ENCODE measurements at regions not wholly inside any gene's neighbourhood (a gene's known extent, or its start where the extent isn't known, plus 50 kb on each side); places are given as distances from the start of the nearest gene placed in this dataset.

DNA sequence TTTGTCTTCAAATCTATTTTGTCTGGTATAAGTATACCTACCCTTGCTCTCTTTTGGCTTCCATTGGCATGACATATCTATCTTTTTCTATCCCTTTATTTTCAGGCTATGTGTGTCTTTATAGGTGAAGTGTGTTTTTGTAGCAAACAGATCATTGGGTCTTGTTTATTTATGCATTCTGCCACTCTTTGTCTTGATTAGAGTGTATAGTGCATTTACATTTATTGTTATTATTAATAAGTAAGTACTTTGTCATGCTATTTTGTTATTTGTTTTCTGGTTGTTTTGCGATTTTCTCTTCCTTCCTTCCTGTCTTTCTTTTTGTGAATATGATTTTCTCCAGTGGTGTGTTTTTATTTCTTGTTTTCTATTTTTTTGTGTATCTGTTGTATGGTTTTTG, 188.6 kb downstream of the GLUD2 start:
- TF ChIP-seq NFIC (IDR thresholded peaks at IDR 0.05) (no peak), TCF12 (IDR thresholded peaks at IDR 0.05; ENCODE audit: low read depth) (no peak), FOXM1 (IDR thresholded peaks at IDR 0.05; ENCODE audit: borderline replicate concordance, low read depth) (no peak), CREB1 (IDR thresholded peaks at IDR 0.05; ENCODE audit: low read depth) (no peak), ZBTB7A (IDR thresholded peaks at IDR 0.05; ENCODE audit: low read depth) (no peak), EGR1 (IDR thresholded peaks at IDR 0.05) (no peak), EP300 (IDR thresholded peaks at IDR 0.05; ENCODE audit: borderline replicate concordance) (no peak)
- TF ChIP-seq, protein P1, sequence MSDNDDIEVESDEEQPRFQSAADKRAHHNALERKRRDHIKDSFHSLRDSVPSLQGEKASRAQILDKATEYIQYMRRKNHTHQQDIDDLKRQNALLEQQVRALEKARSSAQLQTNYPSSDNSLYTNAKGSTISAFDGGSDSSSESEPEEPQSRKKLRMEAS (IDR thresholded peaks at IDR 0.05): no peak
- TF ChIP-seq, protein P2, sequence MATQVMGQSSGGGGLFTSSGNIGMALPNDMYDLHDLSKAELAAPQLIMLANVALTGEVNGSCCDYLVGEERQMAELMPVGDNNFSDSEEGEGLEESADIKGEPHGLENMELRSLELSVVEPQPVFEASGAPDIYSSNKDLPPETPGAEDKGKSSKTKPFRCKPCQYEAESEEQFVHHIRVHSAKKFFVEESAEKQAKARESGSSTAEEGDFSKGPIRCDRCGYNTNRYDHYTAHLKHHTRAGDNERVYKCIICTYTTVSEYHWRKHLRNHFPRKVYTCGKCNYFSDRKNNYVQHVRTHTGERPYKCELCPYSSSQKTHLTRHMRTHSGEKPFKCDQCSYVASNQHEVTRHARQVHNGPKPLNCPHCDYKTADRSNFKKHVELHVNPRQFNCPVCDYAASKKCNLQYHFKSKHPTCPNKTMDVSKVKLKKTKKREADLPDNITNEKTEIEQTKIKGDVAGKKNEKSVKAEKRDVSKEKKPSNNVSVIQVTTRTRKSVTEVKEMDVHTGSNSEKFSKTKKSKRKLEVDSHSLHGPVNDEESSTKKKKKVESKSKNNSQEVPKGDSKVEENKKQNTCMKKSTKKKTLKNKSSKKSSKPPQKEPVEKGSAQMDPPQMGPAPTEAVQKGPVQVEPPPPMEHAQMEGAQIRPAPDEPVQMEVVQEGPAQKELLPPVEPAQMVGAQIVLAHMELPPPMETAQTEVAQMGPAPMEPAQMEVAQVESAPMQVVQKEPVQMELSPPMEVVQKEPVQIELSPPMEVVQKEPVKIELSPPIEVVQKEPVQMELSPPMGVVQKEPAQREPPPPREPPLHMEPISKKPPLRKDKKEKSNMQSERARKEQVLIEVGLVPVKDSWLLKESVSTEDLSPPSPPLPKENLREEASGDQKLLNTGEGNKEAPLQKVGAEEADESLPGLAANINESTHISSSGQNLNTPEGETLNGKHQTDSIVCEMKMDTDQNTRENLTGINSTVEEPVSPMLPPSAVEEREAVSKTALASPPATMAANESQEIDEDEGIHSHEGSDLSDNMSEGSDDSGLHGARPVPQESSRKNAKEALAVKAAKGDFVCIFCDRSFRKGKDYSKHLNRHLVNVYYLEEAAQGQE (IDR thresholded peaks at IDR 0.05; ENCODE audit: low read depth): no peak
- TF ChIP-seq, protein P3, sequence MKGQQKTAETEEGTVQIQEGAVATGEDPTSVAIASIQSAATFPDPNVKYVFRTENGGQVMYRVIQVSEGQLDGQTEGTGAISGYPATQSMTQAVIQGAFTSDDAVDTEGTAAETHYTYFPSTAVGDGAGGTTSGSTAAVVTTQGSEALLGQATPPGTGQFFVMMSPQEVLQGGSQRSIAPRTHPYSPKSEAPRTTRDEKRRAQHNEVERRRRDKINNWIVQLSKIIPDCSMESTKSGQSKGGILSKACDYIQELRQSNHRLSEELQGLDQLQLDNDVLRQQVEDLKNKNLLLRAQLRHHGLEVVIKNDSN (IDR thresholded peaks at IDR 0.05): no peak

DNA sequence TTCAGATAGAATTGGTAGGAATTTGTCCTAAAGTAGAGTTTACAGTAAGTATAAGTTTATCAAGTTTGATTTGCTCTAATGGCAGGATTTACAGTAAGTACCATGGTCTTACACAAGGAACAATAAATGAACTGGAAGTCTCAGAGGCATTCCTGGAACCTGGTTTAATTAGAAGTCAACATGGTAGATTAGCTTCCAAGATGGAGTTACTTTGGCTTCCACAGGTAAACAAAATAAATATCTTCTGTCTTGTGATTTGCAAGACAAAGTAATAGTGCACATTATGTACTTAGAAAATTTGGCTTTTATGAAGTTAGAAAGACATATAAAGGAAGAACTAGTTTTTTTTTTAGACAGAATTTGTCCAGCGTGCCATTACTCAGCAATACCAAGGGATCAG, 190.7 kb downstream of the GLUD2 start:
- TF ChIP-seq TAF1 (IDR thresholded peaks at IDR 0.05; ENCODE audit: low read depth) (no peak), NFIC (IDR thresholded peaks at IDR 0.05) (no peak), CREB1 (IDR thresholded peaks at IDR 0.05; ENCODE audit: low read depth) (no peak), FOXM1 (IDR thresholded peaks at IDR 0.05; ENCODE audit: borderline replicate concordance, low read depth) (no peak), EGR1 (IDR thresholded peaks at IDR 0.05) (no peak), TEAD4 (IDR thresholded peaks at IDR 0.05) (no peak), YY1 (IDR thresholded peaks at IDR 0.05; ENCODE audit: low read depth) (no peak), EP300 (IDR thresholded peaks at IDR 0.05; ENCODE audit: borderline replicate concordance) (no peak), ZBTB7A (IDR thresholded peaks at IDR 0.05; ENCODE audit: low read depth) (no peak), CEBPB (IDR thresholded peaks at IDR 0.05) (no peak), RAD21 (IDR thresholded peaks at IDR 0.05; ENCODE audit: low read depth) (no peak), TCF12 (IDR thresholded peaks at IDR 0.05; ENCODE audit: low read depth) (no peak)
- TF ChIP-seq, protein P2 (IDR thresholded peaks at IDR 0.05; ENCODE audit: low read depth): no peak
- TF ChIP-seq, protein P3 (IDR thresholded peaks at IDR 0.05): no peak
- TF ChIP-seq, protein P1 (IDR thresholded peaks at IDR 0.05): no peak

DNA sequence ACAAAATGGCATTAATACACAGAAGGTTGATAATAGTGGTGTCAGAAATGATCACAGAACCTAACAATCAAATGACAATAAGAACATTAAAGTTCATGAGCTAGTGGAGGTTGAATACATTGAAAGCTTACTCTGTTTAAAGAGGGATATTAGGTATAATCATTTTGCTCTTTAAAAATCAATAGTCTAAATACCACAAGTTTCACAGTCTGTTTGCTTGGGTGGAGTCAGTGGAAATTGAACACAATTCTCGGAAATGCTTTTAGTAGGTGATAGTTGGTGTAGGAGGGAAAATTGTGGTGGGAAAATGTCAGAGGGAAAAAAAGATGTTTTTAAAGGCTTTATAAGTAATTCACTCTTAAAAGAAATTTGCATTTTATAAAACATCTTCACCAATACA, 197.1 kb downstream of the GLUD2 start:
- TF ChIP-seq TCF12 (IDR thresholded peaks at IDR 0.05; ENCODE audit: low read depth) (no peak), EGR1 (IDR thresholded peaks at IDR 0.05) (no peak), CEBPB (IDR thresholded peaks at IDR 0.05) (no peak), FOXM1 (IDR thresholded peaks at IDR 0.05; ENCODE audit: borderline replicate concordance, low read depth) (no peak), ZBTB7A (IDR thresholded peaks at IDR 0.05; ENCODE audit: low read depth) (no peak), CREB1 (IDR thresholded peaks at IDR 0.05; ENCODE audit: low read depth) (no peak), TAF1 (IDR thresholded peaks at IDR 0.05; ENCODE audit: low read depth) (no peak), RAD21 (IDR thresholded peaks at IDR 0.05; ENCODE audit: low read depth) (no peak), NFIC (IDR thresholded peaks at IDR 0.05) (no peak), EP300 (IDR thresholded peaks at IDR 0.05; ENCODE audit: borderline replicate concordance) (no peak), TEAD4 (IDR thresholded peaks at IDR 0.05) (no peak), YY1 (IDR thresholded peaks at IDR 0.05; ENCODE audit: low read depth) (no peak)
- TF ChIP-seq, protein P3 (IDR thresholded peaks at IDR 0.05): no peak
- TF ChIP-seq, protein P1 (IDR thresholded peaks at IDR 0.05): no peak
- TF ChIP-seq, protein P2 (IDR thresholded peaks at IDR 0.05; ENCODE audit: low read depth): no peak

DNA sequence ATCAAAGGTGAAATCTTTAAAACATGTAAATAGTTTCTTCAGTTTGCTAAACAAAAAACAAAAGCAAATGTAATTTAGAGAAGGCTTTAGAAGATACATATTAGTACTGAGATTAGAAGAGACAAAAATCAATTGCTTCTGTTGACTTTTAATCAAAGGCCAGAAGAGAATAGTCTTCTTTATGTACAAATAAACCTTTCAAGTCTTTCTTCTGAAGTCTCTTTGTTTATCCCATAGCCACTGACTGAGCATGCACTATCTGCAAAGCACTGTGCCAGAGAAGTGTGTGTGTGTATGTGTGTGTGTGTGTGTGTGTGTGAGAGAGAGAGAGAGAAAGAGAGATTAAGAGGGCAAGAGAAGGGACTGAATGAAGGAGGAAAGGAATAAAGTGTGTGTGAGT, 198.4 kb downstream of the GLUD2 start:
- TF ChIP-seq ZBTB7A (IDR thresholded peaks at IDR 0.05; ENCODE audit: low read depth) (no peak), EP300 (IDR thresholded peaks at IDR 0.05; ENCODE audit: borderline replicate concordance) (no peak), YY1 (IDR thresholded peaks at IDR 0.05; ENCODE audit: low read depth) (no peak), CREB1 (IDR thresholded peaks at IDR 0.05; ENCODE audit: low read depth) (no peak), TAF1 (IDR thresholded peaks at IDR 0.05; ENCODE audit: low read depth) (no peak), FOXM1 (IDR thresholded peaks at IDR 0.05; ENCODE audit: borderline replicate concordance, low read depth) (no peak)
- TF ChIP-seq, protein P2 (IDR thresholded peaks at IDR 0.05; ENCODE audit: low read depth): no peak
- TF ChIP-seq, protein P1 (IDR thresholded peaks at IDR 0.05): no peak
- TF ChIP-seq, protein P3 (IDR thresholded peaks at IDR 0.05): no peak
